GM12878 (cell line): ENCODE measurements at regions not wholly inside any gene's neighbourhood (a gene's known extent, or its start where the extent isn't known, plus 50 kb on each side); places are given as distances from the start of the nearest gene placed in this dataset.

Experiments used
- CTCF ChIP-seq, 3 experiments: IDR thresholded peaks in 2 of 3; conservative IDR thresholded peaks in 1 of 3; 2 replicates each; pipeline ENCODE4 v1.5.1; 2011; ENCODE audit warnings: low read depth in 3 of 3, low read length in 3 of 3, mild to moderate bottlenecking in 3 of 3, control low read depth in 2 of 3, moderate library complexity in 2 of 3, inconsistent platforms in 1 of 3, mixed read lengths in 1 of 3; ENCODE audit not compliant: control insufficient read depth in 2 of 3, insufficient read depth in 1 of 3; ENCODE audit errors: extremely low read depth in 1 of 3
- HDAC2 ChIP-seq: fragments of 200-600 bp; sonication (generic); IDR thresholded peaks from 2 replicates; pipeline ENCODE4 v1.6.1; 2017
- HDGF ChIP-seq: fragments of 450-650 bp; IDR thresholded peaks from 2 replicates; pipeline ENCODE4 v1.6.1; 2016; ENCODE audit warnings: antibody characterized with exemption
- MYC ChIP-seq: IDR thresholded peaks from 2 replicates; pipeline ENCODE4 v1.6.1; 2011; ENCODE audit warnings: mild to moderate bottlenecking, low read length, moderate library complexity, inconsistent platforms; ENCODE audit not compliant: insufficient read depth, insufficient replicate concordance, insufficient read length, severe bottlenecking
- POLR2A ChIP-seq: IDR thresholded peaks from 2 replicates; pipeline ENCODE4 v1.6.1; 2011; ENCODE audit warnings: low read depth, mild to moderate bottlenecking, low read length
- RCOR1 ChIP-seq: conservative IDR thresholded peaks from 2 replicates; pipeline ENCODE4 v1.6.1; 2012; ENCODE audit warnings: low read depth, low read length, improper control_type of control experiment
- SUZ12 ChIP-seq: fragments of 200-600 bp; sonication (generic); IDR thresholded peaks from one replicate; pipeline ENCODE4 v1.6.1; 2018; ENCODE audit warnings: antibody characterized with exemption, mild to moderate bottlenecking; ENCODE audit not compliant: unreplicated experiment
- USF2 ChIP-seq: IDR thresholded peaks from 2 replicates; pipeline ENCODE4 v1.6.1; 2011; ENCODE audit warnings: low read depth, low read length, improper control_type of control experiment, borderline replicate concordance

- TF ChIP-seq SUZ12 (no peak), CTCF (IDR thresholded peaks at IDR 0.05 in 2 of 3, conservative IDR thresholded peaks at IDR 0.05 in 1 of 3; ENCODE audit: control insufficient read depth in 2 of 3, extremely low read depth in 1 of 3, insufficient read depth in 1 of 3, low read depth in 3 of 3, low read length in 3 of 3) (no peak), POLR2A (no peak), MYC (no peak), RCOR1 (no peak), USF2 (no peak), HDGF (no peak), HDAC2 (no peak)
Measured at GRCh38 chr6:79782792-79783580, 151.9 kb downstream of the SH3BGRL2 start.
